GM23338 (cell line): ENCODE measurements at regions not wholly inside any gene's neighbourhood (a gene's known extent, or its start where the extent isn't known, plus 50 kb on each side); places are given as distances from the start of the nearest gene placed in this dataset.

ENCODE experiments used
- ATAC-seq: fragments of 200-7000 bp; cut with Tn5 transposase; 3 replicates; pipeline ENCODE4 v1.9.1; 2020
- DNase-seq: peaks from one replicate; pipeline ENCODE4 v3.0.0-alpha.2; 2015; ENCODE audit warnings: low spot score
- H2AFZ ChIP-seq: fragments of 200-600 bp; sonication (generic); 2 replicates; pipeline ENCODE4 v1.8.0; 2016; ENCODE audit warnings: antibody characterized with exemption, mild to moderate bottlenecking, moderate library complexity
- H3F3A ChIP-seq: fragments of 200-600 bp; sonication (generic); replicated peaks from 2 replicates; pipeline ENCODE4 v1.8.0; 2017; ENCODE audit warnings: antibody characterized with exemption, mixed run types, low read depth
- H3K27ac ChIP-seq: fragments of 200-600 bp; sonication (generic); 2 replicates; pipeline ENCODE4 v1.6.1; 2016; ENCODE audit warnings: low read depth
- H3K27me3 ChIP-seq: fragments of 200-600 bp; sonication (generic); 2 replicates; pipeline ENCODE4 v1.8.0; 2016; ENCODE audit warnings: mild to moderate bottlenecking, mixed run types, moderate library complexity; ENCODE audit not compliant: insufficient read depth
- H3K36me3 ChIP-seq: fragments of 200-600 bp; sonication (generic); 2 replicates; pipeline ENCODE4 v1.8.0; 2016; ENCODE audit warnings: mild to moderate bottlenecking; ENCODE audit not compliant: insufficient read depth
- H3K4me1 ChIP-seq: fragments of 200-600 bp; sonication (generic); 2 replicates; pipeline ENCODE4 v1.8.0; 2016; ENCODE audit warnings: mild to moderate bottlenecking, moderate library complexity; ENCODE audit not compliant: insufficient read depth
- H3K4me2 ChIP-seq: fragments of 200-600 bp; sonication (generic); 2 replicates; pipeline ENCODE4 v1.7.1; 2017; ENCODE audit warnings: mixed run types
- H3K4me3 ChIP-seq: fragments of 200-600 bp; sonication (generic); 2 replicates; pipeline ENCODE4 v1.6.1; 2016; ENCODE audit warnings: mixed run types
- H3K79me2 ChIP-seq: fragments of 200-600 bp; sonication (generic); replicated peaks from 2 replicates; pipeline ENCODE4 v1.8.0; 2017; ENCODE audit warnings: mild to moderate bottlenecking; ENCODE audit not compliant: insufficient read depth
- H3K9me2 ChIP-seq: fragments of 200-600 bp; sonication (generic); 2 replicates; pipeline ENCODE4 v1.8.0; 2017; ENCODE audit not compliant: insufficient read depth
- H4K20me1 ChIP-seq: fragments of 200-600 bp; sonication (generic); replicated peaks from 2 replicates; pipeline ENCODE4 v1.8.0; 2017; ENCODE audit warnings: mild to moderate bottlenecking; ENCODE audit not compliant: insufficient read depth
- H3K27ac Mint-ChIP-seq: 2 replicates; pipeline ENCODE4 v1.8.0; 2020; ENCODE audit warnings: inconsistent platforms, mild to moderate bottlenecking, moderate library complexity, mixed read lengths
- H3K27me3 Mint-ChIP-seq: 3 replicates; pipeline ENCODE4 v1.8.0; 2022; ENCODE audit warnings: low read depth, mild to moderate bottlenecking, moderate library complexity, mixed read lengths, inconsistent platforms; ENCODE audit not compliant: insufficient read depth, poor library complexity
- H3K36me3 Mint-ChIP-seq: 3 replicates; pipeline ENCODE4 v1.8.0; 2021; ENCODE audit warnings: low read depth, mild to moderate bottlenecking, inconsistent platforms, moderate library complexity, mixed read lengths
- H3K4me1 Mint-ChIP-seq: 3 replicates; pipeline ENCODE4 v1.8.0; 2020; ENCODE audit warnings: mild to moderate bottlenecking, inconsistent platforms, mixed read lengths
- H3K4me3 Mint-ChIP-seq: 3 replicates; pipeline ENCODE4 v1.8.0; 2021; ENCODE audit warnings: moderate library complexity, mild to moderate bottlenecking, inconsistent platforms, mixed read lengths
- H3K9me3 Mint-ChIP-seq: 3 replicates; pipeline ENCODE4 v1.8.0; 2020; ENCODE audit warnings: moderate library complexity, mild to moderate bottlenecking, inconsistent platforms, mixed read lengths
- CREB1 ChIP-seq: fragments of 250-450 bp; sonication (Bioruptor Pico); IDR thresholded peaks from 2 replicates; pipeline ENCODE4 v1.5.0; 2020; ENCODE audit warnings: low read depth, mild to moderate bottlenecking, moderate library complexity
- ETS1 ChIP-seq: IDR thresholded peaks from 2 replicates; pipeline ENCODE4 v1.6.1; 2016; ENCODE audit warnings: antibody characterized with exemption
- EZH2 ChIP-seq: fragments of 200-600 bp; sonication (generic); IDR thresholded peaks from one replicate; pipeline ENCODE4 v1.8.0; 2017; ENCODE audit warnings: antibody characterized with exemption, mild to moderate bottlenecking, low read depth; ENCODE audit not compliant: unreplicated experiment
- EZH2phosphoT487 ChIP-seq: fragments of 200-600 bp; sonication (generic); IDR thresholded peaks from one replicate; pipeline ENCODE4 v1.8.1; 2018; ENCODE audit warnings: antibody characterized with exemption; ENCODE audit not compliant: unreplicated experiment
- JUNB ChIP-seq: IDR thresholded peaks from one replicate; pipeline ENCODE4 v1.6.1; 2016; ENCODE audit warnings: antibody characterized with exemption; ENCODE audit not compliant: unreplicated experiment
- NANOG ChIP-seq: IDR thresholded peaks from 2 replicates; pipeline ENCODE4 v1.6.1; 2016; ENCODE audit warnings: antibody characterized with exemption, borderline replicate concordance
- POLR2AphosphoS5 ChIP-seq: IDR thresholded peaks from 2 replicates; pipeline ENCODE4 v1.6.1; 2016; ENCODE audit warnings: antibody characterized with exemption, low read depth
- REST ChIP-seq: IDR thresholded peaks from one replicate; pipeline ENCODE4 v1.6.1; 2018; ENCODE audit warnings: antibody characterized with exemption; ENCODE audit not compliant: unreplicated experiment
- ZNF114 ChIP-seq: fragments of 250-450 bp; sonication (Bioruptor Pico); IDR thresholded peaks from 2 replicates; pipeline ENCODE4 v1.5.0; 2020; ENCODE audit warnings: mild to moderate bottlenecking, moderate library complexity
- ZNF331 ChIP-seq: fragments of 250-450 bp; sonication (Bioruptor Pico); IDR thresholded peaks from 2 replicates; pipeline ENCODE4 v1.5.0; 2020; ENCODE audit warnings: low read depth, mild to moderate bottlenecking, moderate library complexity
- ZNF462 ChIP-seq: fragments of 250-450 bp; sonication (Bioruptor Pico); IDR thresholded peaks from 2 replicates; pipeline ENCODE4 v1.5.0; 2020; ENCODE audit warnings: mild to moderate bottlenecking, moderate library complexity

- Mint-ChIP-seq H3K27me3 (no peaks in the 10 kb centered on the region), H3K4me3 (no peak overlapping the region), H3K27ac (no peak overlapping the region), H3K4me1 (peaks cover 13% of the 10 kb centered on the region), H3K36me3 (no peaks in the 10 kb centered on the region), H3K9me3 (no peaks in the 10 kb centered on the region)
- Histone ChIP-seq H3K4me2 (no peak overlapping the region), H3K27me3 (no peaks in the 10 kb centered on the region), H3K4me3 (no peak overlapping the region), H3K79me2 (no peaks in the 10 kb centered on the region), H3K9me2 (no peaks in the 10 kb centered on the region), H3F3A (no peaks in the 10 kb centered on the region), H4K20me1 (no peaks in the 10 kb centered on the region), H3K36me3 (no peaks in the 10 kb centered on the region), H3K4me1 (peaks cover 16% of the 10 kb centered on the region), H2AFZ (no peak overlapping the region), H3K27ac (no peak overlapping the region)
- ATAC-seq (no peak), DNase-seq (no peak)
- no peak for TF ChIP-seq POLR2AphosphoS5
- no peak for TF ChIP-seq EZH2phosphoT487
- TF ChIP-seq EZH2, result no peak
Measured at GRCh38 chr9:29176231-29176630, 1603.0 kb upstream of the C9orf72 start.

GRCh38 chr9:29176786-29177185, 1603.5 kb upstream of the C9orf72 start:
- no peaks in the 10 kb centered on the region for H3F3A ChIP-seq
- H2AFZ ChIP-seq, result no peak overlapping the region
- H3K27ac ChIP-seq, result no peak overlapping the region
- H3K9me2 ChIP-seq, result no peaks in the 10 kb centered on the region
- Mint-ChIP-seq H3K36me3 (no peaks in the 10 kb centered on the region), H3K9me3 (no peaks in the 10 kb centered on the region), H3K27ac (no peak overlapping the region), H3K27me3 (no peaks in the 10 kb centered on the region), H3K4me1 (peaks cover 18% of the 10 kb centered on the region), H3K4me3 (no peak overlapping the region)
- H3K4me2 ChIP-seq, result no peak overlapping the region
- H3K36me3 ChIP-seq, result no peaks in the 10 kb centered on the region
- DNase-seq (no peak), ATAC-seq (no peak)
- no peak overlapping the region for H3K4me3 ChIP-seq
- no peaks in the 10 kb centered on the region for H3K27me3 ChIP-seq
- no peaks in the 10 kb centered on the region for H3K79me2 ChIP-seq
- H3K4me1 ChIP-seq, result peaks cover 22% of the 10 kb centered on the region
- no peaks in the 10 kb centered on the region for H4K20me1 ChIP-seq
- no peak for TF ChIP-seq POLR2AphosphoS5
- no peak for TF ChIP-seq EZH2
- TF ChIP-seq ETS1, result no peak
- TF ChIP-seq REST, result no peak
- no peak for TF ChIP-seq CREB1 (CRISPR knock-in tag)
- no peak for TF ChIP-seq ZNF114 (CRISPR knock-in tag)
- no peak for TF ChIP-seq ZNF462
- TF ChIP-seq JUNB, result no peak
- no peak for TF ChIP-seq NANOG
- TF ChIP-seq ZNF331, result no peak
